Activated gamma-delta T cell treated with anti-CD3 and anti-CD28 coated beads, Interleukin-2, amount 50 U/mL, for 16 hours (primary cell): ENCODE measurements at regions not wholly inside any gene's neighbourhood (a gene's known extent, or its start where the extent isn't known, plus 50 kb on each side); places are given as distances from the start of the nearest gene placed in this dataset.
"Not testable (repeated sequence)": the region's sequence is repeated elsewhere in the genome, so short reads cannot be mapped to it uniquely, and the experiment has no call there.

Source experiments
- DNase-seq: peaks from one replicate; pipeline ENCODE4 v3.0.0-alpha.2; 2020; ENCODE audit warnings: low read depth

DNA sequence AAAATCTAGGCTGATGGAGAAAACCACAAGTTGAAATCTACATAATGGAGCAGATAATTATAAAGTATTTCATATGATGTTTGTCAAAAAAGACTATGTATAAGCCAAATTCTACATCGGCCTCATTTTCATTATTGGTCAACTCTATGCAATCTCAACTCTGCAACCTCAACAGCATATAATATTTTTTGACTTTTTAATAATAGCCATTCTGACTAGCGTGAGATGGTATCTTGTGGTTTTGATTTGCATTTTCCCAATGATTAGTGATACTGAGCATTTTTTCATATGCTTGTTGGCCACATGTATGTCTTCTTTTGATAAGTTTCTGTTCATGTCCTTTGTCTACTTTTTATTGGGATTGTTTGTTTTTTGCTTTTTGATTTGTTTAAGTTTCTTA is 496.1 kb upstream of the SLC39A10 start:
- DNase-seq: no peak

DNA sequence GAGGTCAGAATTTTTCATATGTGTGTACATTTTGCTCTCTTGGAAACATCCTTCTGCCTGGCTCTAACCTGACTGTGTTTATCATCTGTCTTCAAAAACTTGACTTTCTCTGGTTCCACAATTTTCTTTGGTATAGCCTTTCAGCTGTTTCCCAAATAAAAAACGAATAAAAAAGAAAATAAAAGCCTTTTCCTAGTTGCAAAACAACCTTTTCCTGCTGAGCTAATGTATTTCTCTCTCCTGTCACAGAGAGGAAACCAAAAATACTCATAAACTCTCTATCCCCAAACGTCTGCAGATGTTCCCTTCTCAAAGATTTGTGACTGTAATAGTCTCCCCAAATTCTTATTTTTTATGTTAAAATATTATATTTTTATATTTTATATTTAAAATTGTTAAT is 505.3 kb upstream of the SLC39A10 start:
- no peak for DNase-seq

DNA sequence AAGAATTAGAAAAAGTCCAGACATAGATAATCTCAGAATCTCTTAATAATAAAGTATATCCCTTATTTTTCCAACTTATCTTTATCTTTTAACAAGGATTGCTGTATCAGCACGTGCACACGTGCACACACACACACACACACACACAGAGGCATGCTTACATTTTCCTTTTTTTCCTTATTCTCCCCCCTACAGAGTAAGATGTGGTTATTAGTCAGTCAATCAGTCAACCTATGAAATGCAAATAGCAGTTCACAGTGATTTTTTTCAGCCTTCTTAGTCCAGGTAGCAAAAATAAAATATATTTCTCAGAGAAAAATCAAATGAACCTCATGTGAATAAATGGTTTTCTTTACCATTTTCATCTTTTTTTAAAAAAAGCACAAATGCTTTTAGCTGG is 506.2 kb upstream of the SLC39A10 start:
- DNase-seq: no peak

DNA sequence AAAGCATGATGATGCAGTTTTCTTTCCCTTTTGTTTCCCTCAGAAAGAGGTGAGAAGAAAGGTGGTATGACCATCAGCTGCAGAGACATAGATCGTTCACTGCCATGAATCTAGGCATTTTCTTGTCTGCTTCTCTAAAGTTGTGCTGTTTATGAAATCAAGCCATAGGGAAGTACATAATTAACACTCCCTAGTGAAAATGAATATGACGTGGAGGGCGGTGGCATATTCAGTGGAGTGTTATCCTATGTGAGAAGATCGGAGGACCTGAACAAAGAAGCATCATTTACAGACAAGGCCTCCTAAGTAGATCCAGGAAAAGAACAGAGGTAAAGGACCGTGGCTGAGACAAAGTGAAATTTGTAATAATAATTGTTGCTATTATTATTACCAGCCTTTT is 509.0 kb upstream of the SLC39A10 start:
- DNase-seq: no peak

DNA sequence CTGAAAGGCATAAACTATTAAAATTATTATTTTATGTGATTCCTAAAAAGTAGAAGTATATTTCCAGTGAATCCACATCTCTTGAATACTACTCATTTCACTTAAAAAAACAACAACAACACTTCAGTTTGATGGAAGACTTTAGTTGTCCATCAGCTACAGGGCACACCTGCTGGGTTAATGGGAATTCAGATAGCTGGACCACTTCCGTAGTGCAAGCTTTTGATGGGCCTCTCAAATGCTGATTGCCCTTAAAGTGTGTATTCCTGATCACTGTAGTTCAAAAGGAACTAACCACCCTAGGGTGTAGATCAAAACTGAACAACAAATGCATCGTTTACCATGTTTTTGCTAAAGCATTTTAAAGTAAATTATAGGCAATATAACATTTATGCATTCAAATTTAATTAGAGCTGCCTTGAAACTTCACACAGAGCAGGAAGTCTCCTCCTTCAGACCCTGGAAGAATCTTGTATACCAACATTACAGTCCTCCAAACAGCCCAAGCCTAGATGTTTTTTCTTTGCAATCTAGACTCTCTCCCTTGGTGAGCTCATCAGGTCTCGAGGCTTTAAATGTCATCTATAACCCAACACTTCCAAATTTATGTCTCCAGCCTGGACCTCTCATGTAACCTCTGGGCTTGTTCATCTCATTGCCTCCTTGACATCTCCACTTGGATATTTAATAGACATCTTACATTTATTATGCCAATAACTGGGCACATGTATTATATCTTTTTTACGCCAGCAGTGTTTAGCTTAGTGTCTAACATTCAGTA is 510.1 kb upstream of the SLC39A10 start:
- DNase-seq: no peak

DNA sequence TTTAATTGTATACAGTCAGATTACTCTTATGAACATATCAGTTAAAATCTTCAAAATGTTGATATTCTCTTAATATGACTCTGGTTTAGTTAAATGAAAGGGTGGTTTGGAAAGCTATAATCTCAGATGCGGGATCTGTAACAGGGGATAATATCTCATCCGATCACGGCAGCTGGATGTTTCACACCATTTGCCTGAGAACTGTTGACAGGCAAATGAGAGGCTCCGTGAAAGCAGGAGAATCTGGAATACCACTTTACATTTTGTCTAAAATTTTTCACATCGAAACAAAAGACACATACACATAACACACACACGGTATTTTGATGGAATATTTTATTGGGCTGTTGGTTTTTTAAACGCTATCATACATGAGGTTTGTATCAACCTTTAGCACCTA is 518.6 kb upstream of the SLC39A10 start:
- no peak for DNase-seq

- DNase-seq: not testable (repeated sequence)
These were observed 531.1 kb upstream of the SLC39A10 start for GRCh38 chr2:195125889-195126288.

- DNase-seq: no peak
These were observed 532.5 kb upstream of the SLC39A10 start for GRCh38 chr2:195124391-195125079.

GRCh38 chr2:195122653-195123052 is 534.4 kb upstream of the SLC39A10 start:
- DNase-seq: no peak

- no peak for DNase-seq
These were observed 535.7 kb upstream of the SLC39A10 start for GRCh38 chr2:195121341-195121740.

- DNase-seq: no peak
These were observed 537.8 kb upstream of the SLC39A10 start for GRCh38 chr2:195119231-195119630.

GRCh38 chr2:195118276-195118675 is 538.8 kb upstream of the SLC39A10 start:
- no peak for DNase-seq

DNA sequence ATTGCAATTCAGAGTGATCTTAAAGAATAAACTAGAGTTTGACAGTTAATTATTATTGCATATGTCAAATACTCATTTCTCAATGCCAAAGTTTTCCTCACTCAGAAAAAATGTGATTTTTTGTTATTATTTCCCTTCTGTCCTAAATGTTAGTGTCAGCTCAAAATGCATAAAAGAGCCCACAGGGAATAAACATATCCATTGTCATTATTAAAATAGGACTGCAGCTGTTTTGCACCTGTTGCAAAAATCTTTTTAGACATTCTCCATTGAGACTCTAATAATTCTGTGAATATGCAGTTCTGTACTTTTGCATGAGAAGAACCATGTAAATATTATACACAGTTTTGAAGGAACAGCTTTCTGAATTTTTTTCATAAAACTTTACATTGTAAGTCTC is 540.0 kb upstream of the SLC39A10 start:
- no peak for DNase-seq

GRCh38 chr2:195115738-195116137 is 541.3 kb upstream of the SLC39A10 start:
- DNase-seq: no peak

GRCh38 chr2:195108182-195108581 is 548.8 kb upstream of the SLC39A10 start:
- no peak for DNase-seq

GRCh38 chr2:195106681-195107380 is 550.2 kb upstream of the SLC39A10 start:
- DNase-seq: no peak

- no peak for DNase-seq
These were observed 551.4 kb upstream of the SLC39A10 start for GRCh38 chr2:195105581-195105980.

DNA sequence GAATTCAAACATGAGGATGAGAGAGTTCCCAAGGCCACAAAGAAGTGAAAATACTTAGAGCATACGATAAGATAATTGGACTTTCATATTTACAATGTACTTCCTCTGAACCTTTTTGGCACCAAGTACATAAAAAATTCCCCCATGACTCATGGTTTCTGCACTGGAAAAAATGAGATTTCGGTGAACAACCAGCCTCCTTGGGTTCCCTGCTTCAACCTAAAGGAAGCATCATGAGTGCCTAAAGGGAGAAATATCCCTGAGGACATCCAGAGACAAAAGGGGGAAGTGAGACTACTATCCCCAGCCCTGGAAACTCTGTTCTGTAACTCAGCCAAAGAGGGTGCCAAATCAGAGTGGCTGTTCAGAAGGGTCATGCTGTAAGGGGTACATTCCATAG is 562.7 kb upstream of the SLC39A10 start:
- DNase-seq: no peak

GRCh38 chr2:195092341-195092740 is 564.7 kb upstream of the SLC39A10 start:
- DNase-seq: no peak

DNA sequence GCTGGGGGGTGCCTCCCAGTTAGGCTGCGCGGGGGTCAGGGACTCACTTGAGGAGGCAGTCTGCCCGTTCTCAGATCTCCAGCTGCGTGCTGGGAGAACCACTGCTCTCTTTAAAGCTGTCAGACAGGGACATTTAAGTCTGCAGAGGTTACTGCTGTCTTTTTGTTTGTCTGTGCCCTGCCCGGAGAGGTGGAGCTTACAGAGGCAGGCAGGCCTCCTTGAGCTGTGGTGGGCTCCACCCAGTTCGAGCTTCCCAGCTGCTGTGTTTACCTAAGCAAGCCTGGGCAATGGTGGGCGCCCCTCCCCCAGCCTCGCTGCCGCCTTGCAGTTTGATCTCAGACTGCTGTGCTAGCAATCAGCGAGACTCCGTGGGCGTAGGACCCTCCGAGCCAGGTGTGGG is 584.2 kb upstream of the SLC39A10 start:
- DNase-seq: not testable (repeated sequence)

- DNase-seq: no peak
These were observed 600.0 kb upstream of the SLC39A10 start for GRCh38 chr2:195057001-195057400.

- no peak for DNase-seq
These were observed 601.0 kb upstream of the SLC39A10 start for GRCh38 chr2:195055996-195056395.

- no peak for DNase-seq
These were observed 605.6 kb upstream of the SLC39A10 start for GRCh38 chr2:195051401-195051800.
